ENCODE measurements at regions not wholly inside any gene's neighbourhood (a gene's known extent, or its start where the extent isn't known, plus 50 kb on each side); places are given as distances from the start of the nearest gene placed in this dataset.
"Not testable (repeated sequence)": the region's sequence is repeated elsewhere in the genome, so short reads cannot be mapped to it uniquely, and the experiment has no call there.

DNA sequence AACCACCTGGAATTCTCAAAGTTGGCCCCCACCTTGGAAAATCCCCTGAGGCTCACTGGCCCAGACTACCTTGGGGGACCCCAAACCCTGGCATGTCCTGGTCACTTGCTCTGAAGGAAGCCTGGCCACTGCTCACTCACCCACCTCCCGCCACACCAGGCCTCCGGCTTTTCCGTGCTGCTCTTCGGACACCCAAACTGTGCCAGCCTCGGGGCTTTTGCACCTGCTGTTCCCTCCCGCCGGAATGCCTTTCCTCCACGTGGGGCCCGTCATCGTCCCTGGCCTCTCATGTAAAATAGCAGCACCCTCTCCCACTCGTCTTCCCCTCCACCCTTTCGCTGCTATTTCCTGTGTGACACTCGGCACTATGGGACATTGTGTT lies 87.2 kb upstream of the NCOR2 start:
- no peak for DNase-seq (ENCODE audit: low read depth in 4 of 4, low spot score in 3 of 4)

- no peak for DNase-seq (ENCODE audit: low read depth in 4 of 4, low spot score in 3 of 4)
Measured at GRCh38 chr12:124653169-124653931, 85.9 kb upstream of the NCOR2 start.

DNA sequence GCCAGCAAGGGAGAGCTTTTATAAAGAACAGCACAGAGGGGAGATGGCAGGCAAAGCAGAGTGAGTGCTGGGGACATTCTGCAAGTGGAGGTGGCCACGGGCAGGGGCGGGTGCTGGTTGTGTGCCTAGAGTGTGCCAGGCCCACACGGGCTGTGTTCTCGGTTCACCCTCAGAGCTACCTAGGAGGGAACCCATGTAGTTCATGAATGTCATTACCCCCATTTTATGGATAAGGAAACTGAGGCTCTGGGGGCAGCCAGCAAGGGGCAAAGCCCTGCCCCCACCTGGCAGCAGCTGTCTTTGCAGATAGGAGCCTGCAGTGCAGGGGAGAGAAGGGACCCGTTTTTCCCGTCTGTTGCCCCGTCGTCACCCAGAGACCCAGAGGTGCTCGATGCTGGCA lies 85.2 kb upstream of the NCOR2 start:
- no peak for DNase-seq (ENCODE audit: low read depth in 4 of 4, low spot score in 3 of 4)

DNA sequence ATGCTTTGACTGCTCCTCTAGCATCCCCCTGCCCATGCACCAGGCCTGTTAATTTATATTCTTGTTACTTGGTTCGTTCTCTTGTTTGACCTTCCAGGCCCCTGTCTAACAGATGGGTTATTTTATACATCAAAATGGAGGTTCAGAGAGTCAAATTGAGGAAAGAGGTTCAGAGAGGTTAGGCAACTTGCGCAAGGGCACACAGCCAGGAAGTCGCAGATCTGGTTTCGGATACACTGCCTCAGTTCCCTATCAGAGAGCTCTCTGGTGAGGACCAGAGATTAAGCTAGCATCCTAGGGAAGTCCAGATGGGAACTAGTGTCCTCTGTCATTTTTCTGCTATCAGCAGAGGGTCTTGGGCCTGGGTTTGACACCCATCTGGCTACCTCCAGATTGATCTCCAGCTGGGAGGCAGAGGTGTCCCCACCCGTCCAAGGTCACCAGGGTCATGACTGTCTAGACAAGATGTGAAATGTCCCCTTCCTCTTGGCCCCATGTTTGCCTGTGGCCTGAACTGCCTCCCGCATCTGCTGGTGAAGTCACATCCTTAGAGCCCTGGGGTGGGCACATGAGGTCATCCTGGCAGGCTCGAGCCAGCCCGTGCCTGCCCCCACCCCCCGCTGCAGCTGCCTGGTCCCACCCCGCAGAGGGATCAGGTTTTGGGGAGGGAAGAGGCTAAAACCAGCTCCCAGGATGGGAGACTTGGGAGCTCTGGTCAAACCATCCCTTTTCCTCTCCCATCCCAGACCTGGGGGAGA lies 84.3 kb upstream of the NCOR2 start:
- no peak for DNase-seq (ENCODE audit: low read depth in 4 of 4, low spot score in 3 of 4)

DNA sequence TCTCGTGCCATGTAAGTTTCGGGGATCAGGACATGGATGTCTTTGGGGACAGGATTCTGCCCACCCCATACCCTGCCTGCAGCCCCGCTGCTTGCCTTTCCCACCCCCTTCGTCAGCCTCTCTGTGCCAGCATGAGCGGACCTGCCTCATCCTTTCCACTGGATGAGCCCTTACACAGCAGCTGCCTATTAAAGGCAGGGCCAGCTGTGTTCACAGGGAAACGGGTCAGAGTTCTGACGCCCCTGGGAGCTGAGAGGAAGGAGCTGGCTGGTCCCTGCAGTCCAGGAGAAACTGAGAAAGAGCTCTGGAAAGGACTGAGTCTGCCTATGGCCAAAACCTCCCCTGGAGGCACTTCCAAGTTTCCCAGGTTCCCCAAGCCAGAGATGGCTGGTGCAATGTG lies 83.5 kb upstream of the NCOR2 start:
- no peak for DNase-seq (ENCODE audit: low read depth in 4 of 4, low spot score in 3 of 4)

- DNase-seq (ENCODE audit: low read depth in 4 of 4, low spot score in 3 of 4): no peak
Measured at GRCh38 chr12:124648710-124649384, 81.4 kb upstream of the NCOR2 start.

- DNase-seq (ENCODE audit: low read depth in 4 of 4, low spot score in 3 of 4): no peak
Measured at GRCh38 chr12:124647316-124647715, 79.9 kb upstream of the NCOR2 start.

GRCh38 chr12:124646385-124647230 lies 79.2 kb upstream of the NCOR2 start:
- no peak for DNase-seq (ENCODE audit: low read depth in 4 of 4, low spot score in 3 of 4)

DNA sequence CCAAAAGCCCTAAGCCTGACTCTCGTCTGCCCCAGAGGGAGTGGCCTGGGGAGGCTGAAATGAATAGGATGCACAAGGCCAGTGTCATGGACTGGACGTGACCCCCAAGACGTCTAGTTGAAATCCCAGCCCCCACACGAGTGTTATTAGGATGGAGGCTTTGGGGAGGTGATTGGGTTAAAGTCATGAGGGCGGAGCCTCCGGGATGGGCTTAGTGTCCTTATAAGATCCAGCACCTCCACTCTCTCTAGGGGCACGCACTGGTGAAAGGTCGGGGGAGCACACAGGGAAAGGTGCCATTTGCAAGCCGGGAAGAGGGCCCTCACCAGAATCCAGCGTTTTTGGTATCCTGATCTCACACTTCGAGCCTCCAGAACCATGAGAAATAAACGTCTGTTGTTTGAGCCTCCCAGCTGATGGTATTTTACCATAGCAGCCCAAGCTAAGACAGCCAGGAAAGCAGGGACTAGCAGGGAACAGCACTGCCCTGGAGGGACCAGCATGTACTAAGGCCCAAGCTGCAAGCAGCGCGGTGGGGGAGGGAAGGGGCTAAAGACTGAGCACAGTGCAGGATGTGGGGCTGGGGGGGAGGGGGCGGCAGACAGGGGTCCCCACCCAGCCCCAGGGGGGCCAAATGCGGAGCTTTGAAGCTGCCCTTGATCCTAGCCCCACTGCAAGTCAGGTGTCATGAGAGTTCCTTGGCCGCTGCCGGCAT lies 78.3 kb upstream of the NCOR2 start:
- no peak for DNase-seq (ENCODE audit: low read depth in 4 of 4, low spot score in 3 of 4)

DNA sequence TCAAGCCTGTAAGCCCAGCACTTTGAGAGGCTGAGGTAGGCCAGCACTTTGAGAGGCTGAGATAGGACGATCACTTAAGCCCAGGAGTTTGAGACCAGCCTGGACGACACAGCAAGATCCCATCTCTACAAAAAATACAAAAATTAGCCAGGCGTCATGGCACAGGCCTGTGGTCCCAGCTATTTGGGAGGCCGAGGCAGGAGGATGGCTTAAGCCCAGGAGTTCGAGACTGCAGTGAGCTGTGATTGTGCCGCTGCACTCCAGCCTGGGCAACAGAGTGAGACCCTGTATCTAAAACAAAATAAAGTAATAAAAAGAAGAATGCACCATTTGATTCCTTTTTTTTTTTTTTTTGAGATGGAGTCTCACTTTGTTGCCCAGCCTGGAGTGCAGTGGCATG lies 76.4 kb upstream of the NCOR2 start:
- DNase-seq (ENCODE audit: low read depth in 4 of 4, low spot score in 3 of 4): not testable (repeated sequence)

DNA sequence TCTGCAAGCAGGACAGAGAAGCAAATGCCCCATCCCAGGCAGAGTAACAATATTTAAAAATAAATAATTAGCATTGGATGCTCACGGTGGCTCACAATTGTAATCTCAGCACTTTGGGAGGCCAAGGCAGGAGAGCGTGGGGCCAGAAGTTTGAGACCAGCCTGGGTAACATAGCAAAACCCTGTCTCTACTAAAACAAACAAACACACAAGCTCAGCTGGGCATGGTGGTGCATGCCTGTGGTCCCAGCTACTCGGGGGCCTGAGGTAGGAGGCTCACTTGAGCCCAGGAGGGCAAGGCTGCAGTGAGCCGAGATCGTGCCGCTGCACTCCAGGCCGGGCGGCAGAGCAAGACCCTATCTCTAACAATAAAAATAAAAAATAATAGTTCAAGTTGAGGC lies 74.7 kb upstream of the NCOR2 start:
- no peak for DNase-seq (ENCODE audit: low read depth in 4 of 4, low spot score in 3 of 4)

DNA sequence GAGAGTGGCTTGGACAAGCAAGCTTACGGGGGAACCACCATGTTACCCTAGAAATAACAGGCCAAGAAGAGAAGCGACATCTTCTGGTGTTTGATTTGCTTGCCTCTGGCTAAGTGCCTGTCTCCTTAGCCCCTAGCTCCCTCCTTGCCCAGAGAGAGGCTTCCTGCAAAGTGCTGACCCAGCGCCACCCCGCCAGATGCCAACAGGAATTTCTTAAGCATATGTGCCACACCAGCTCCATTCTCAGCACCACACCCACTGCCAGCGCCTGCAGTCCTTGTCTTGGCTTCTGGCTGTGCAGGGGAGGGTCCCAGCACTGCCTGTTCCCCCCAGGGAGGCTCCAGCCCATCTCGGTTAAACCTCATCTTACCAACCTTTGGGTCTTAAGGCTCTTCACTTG lies 74.2 kb upstream of the NCOR2 start:
- DNase-seq (ENCODE audit: low read depth in 4 of 4, low spot score in 3 of 4): no peak

- DNase-seq (ENCODE audit: low read depth in 4 of 4, low spot score in 3 of 4): no peak
Measured at GRCh38 chr12:124640056-124640455, 72.6 kb upstream of the NCOR2 start.

- DNase-seq (ENCODE audit: low read depth in 4 of 4, low spot score in 3 of 4): no peak
Measured at GRCh38 chr12:124639122-124639806, 71.9 kb upstream of the NCOR2 start.

GRCh38 chr12:124637581-124637981 lies 70.2 kb upstream of the NCOR2 start:
- no peak for DNase-seq (ENCODE audit: low read depth in 4 of 4, low spot score in 3 of 4)

DNA sequence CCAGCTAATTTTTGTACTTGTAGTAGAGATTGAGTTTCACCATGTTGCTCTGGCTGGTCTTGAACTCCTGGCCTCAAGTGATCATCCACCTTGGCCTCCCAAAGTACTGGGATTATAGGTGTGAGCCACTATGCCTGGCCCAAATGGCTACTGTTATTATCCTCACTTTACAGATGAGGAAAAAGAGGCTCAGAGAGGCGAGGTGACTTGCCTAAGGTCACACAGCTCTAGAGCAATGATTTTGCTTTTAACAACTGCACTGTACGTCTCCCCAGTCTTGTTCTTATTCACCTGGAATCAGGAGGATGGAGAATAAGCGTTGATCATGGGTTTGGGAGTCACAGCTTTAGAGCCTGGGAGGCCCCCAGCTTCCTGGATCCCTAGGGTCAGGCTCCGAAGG lies 69.8 kb upstream of the NCOR2 start:
- no peak for DNase-seq (ENCODE audit: low read depth in 4 of 4, low spot score in 3 of 4)

DNA sequence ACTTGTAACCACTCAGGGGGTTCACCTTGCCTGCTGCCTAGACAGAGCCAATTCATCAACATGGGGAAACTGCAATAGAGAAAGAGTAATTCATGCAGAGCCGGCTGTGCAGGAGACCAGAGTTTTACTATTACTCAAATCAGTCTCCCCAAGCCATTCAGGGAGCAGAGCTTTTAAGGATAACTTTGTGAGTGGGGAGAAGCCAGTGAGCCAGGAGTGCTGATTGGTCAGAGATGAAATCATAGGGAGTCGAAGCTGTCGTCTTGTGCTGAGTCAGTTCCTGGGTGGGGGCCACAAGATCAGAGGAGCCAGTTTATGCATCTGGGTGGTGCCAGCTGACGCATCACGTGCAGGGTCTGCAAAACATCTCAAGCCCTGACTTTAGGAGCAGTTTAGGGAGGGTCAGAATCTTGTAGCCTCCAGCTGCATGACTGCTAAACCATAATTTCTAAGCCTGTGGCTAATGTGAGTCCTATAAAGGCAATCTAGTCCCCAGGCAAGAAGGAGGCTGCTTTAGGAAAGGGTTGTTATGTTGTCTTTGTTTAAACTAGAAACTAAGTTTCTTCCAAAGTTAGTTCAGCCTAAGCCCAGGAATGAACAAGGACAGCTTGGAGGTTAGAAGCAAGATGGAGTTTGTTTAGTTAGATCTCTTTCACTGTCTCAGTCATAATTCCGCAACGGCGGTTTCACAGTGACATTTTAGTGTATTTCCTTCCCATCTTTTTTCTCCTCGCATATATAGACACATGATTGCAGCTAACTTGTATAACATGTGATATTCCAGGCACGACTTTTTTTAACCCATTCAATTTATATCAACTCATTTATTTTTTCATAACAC lies 68.9 kb upstream of the NCOR2 start:
- no peak for DNase-seq (ENCODE audit: low read depth in 4 of 4, low spot score in 3 of 4)

DNA sequence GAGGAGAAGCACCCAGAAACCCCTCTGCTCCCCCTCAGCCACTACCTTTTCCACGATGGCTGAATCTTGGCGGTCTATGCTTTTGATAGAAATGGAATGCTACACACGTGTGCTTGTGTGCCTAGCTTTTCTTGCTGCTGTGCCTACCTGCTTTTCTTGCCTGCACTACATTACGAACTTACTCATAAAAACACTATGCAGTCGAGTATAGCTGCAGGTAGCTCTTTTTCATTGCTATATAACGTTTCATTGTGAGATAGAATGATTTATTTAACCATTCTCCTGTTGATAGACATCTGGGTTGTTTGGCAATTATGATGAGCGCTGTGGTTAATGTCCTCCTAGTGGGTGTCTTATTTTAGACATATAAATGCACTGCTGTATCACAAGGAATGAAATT lies 67.9 kb upstream of the NCOR2 start:
- DNase-seq (ENCODE audit: low read depth in 4 of 4, low spot score in 3 of 4): no peak
